ENCODE measurements at regions not wholly inside any gene's neighbourhood (a gene's known extent, or its start where the extent isn't known, plus 50 kb on each side); places are given as distances from the start of the nearest gene placed in this dataset.

- H3K27me3 ChIP-seq (ENCODE audit: control insufficient read depth in 3 of 3, insufficient read depth in 3 of 3, low read length in 2 of 3), result no peaks in the 10 kb centered on the region
- H3K4me3 ChIP-seq, result no peak overlapping the region
- ATAC-seq (ENCODE audit: insufficient read depth, low FRiP score), result no peak
- no peaks in the 10 kb centered on the region for H3K4me1 ChIP-seq (ENCODE audit: control insufficient read depth in 5 of 5, insufficient read depth in 5 of 5, low read length in 5 of 5)
- DNase-seq, result no peak
- no peaks in the 10 kb centered on the region for H3K9me3 ChIP-seq (ENCODE audit: control insufficient read depth in 4 of 4, insufficient read depth in 3 of 4, low read length in 3 of 4)
- 90 to 93% methylated on average over 3 of the region's 3 CpGs for WGBS, 2 donors
- H3K27ac ChIP-seq (ENCODE audit: low read depth in 1 of 2, low read length in 1 of 2), result no peak overlapping the region
- TF ChIP-seq CTCF (IDR thresholded peaks at IDR 0.05; ENCODE audit: control extremely low read depth, extremely low read depth), result no peak
- H3K36me3 ChIP-seq (ENCODE audit: control insufficient read depth in 4 of 4, insufficient read depth in 4 of 4, low read length in 4 of 4), result no peaks in the 10 kb centered on the region
- H3K9ac ChIP-seq (ENCODE audit: insufficient read depth in 1 of 2, low read length in 2 of 2), result no peak overlapping the region
Measured at GRCh38 chr1:199357599-199357998, 669.9 kb upstream of the NR5A2 start.

- no peak for TF ChIP-seq CTCF (IDR thresholded peaks at IDR 0.05; ENCODE audit: control extremely low read depth, extremely low read depth)
- no peaks in the 10 kb centered on the region for H3K36me3 ChIP-seq (ENCODE audit: control insufficient read depth in 4 of 4, insufficient read depth in 4 of 4, low read length in 4 of 4)
- ATAC-seq (ENCODE audit: insufficient read depth, low FRiP score) (no peak), DNase-seq (no peak)
- H3K9me3 ChIP-seq (ENCODE audit: control insufficient read depth in 4 of 4, insufficient read depth in 3 of 4, low read length in 3 of 4), result no peaks in the 10 kb centered on the region
- no peak overlapping the region for H3K4me3 ChIP-seq
- 94 to 95% methylated on average over 1 of the region's 1 CpG for WGBS, 2 donors
- no peaks in the 10 kb centered on the region for H3K27me3 ChIP-seq (ENCODE audit: control insufficient read depth in 3 of 3, insufficient read depth in 3 of 3, low read length in 2 of 3)
- H3K9ac ChIP-seq (ENCODE audit: insufficient read depth in 1 of 2, low read length in 2 of 2), result no peak overlapping the region
- H3K4me1 ChIP-seq (ENCODE audit: control insufficient read depth in 5 of 5, insufficient read depth in 5 of 5, low read length in 5 of 5), result no peaks in the 10 kb centered on the region
- H3K27ac ChIP-seq (ENCODE audit: low read depth in 1 of 2, low read length in 1 of 2), result no peak overlapping the region
Measured at GRCh38 chr1:199362996-199363395, 664.5 kb upstream of the NR5A2 start.

GRCh38 chr1:199373139-199373538 is 654.4 kb upstream of the NR5A2 start:
- Histone ChIP-seq H3K27me3 (ENCODE audit: control insufficient read depth in 3 of 3, insufficient read depth in 3 of 3, low read length in 2 of 3) (no peaks in the 10 kb centered on the region), H3K36me3 (ENCODE audit: control insufficient read depth in 4 of 4, insufficient read depth in 4 of 4, low read length in 4 of 4) (no peaks in the 10 kb centered on the region), H3K27ac (ENCODE audit: low read depth in 1 of 2, low read length in 1 of 2) (no peak overlapping the region), H3K4me3 (no peak overlapping the region), H3K4me1 (ENCODE audit: control insufficient read depth in 5 of 5, insufficient read depth in 5 of 5, low read length in 5 of 5) (no peaks in the 10 kb centered on the region), H3K9me3 (ENCODE audit: control insufficient read depth in 4 of 4, insufficient read depth in 3 of 4, low read length in 3 of 4) (peaks cover 0 to 3% (median 0%) of the 10 kb centered on the region in 4 donors), H3K9ac (ENCODE audit: insufficient read depth in 1 of 2, low read length in 2 of 2) (no peak overlapping the region)
- no peak for DNase-seq
- WGBS, 2 donors, result 60 to 81% methylated on average over 2 of the region's 2 CpGs
- no peak for TF ChIP-seq CTCF (IDR thresholded peaks at IDR 0.05; ENCODE audit: control extremely low read depth, extremely low read depth)
- ATAC-seq (ENCODE audit: insufficient read depth, low FRiP score), result no peak

GRCh38 chr1:199377211-199377610 is 650.3 kb upstream of the NR5A2 start:
- no peak overlapping the region for H3K4me3 ChIP-seq
- H3K36me3 ChIP-seq (ENCODE audit: control insufficient read depth in 4 of 4, insufficient read depth in 4 of 4, low read length in 4 of 4), result no peaks in the 10 kb centered on the region
- WGBS, 2 donors, result 91 to 94% methylated on average over 1 of the region's 1 CpG
- TF ChIP-seq CTCF (IDR thresholded peaks at IDR 0.05; ENCODE audit: control extremely low read depth, extremely low read depth), result no peak
- peaks cover 0 to 3% (median 0%) of the 10 kb centered on the region in 4 donors for H3K9me3 ChIP-seq (ENCODE audit: control insufficient read depth in 4 of 4, insufficient read depth in 3 of 4, low read length in 3 of 4)
- no peak overlapping the region for H3K27ac ChIP-seq (ENCODE audit: low read depth in 1 of 2, low read length in 1 of 2)
- DNase-seq (no peak), ATAC-seq (ENCODE audit: insufficient read depth, low FRiP score) (no peak)
- H3K4me1 ChIP-seq (ENCODE audit: control insufficient read depth in 5 of 5, insufficient read depth in 5 of 5, low read length in 5 of 5), result no peaks in the 10 kb centered on the region
- no peaks in the 10 kb centered on the region for H3K27me3 ChIP-seq (ENCODE audit: control insufficient read depth in 3 of 3, insufficient read depth in 3 of 3, low read length in 2 of 3)
- H3K9ac ChIP-seq (ENCODE audit: insufficient read depth in 1 of 2, low read length in 2 of 2), result no peak overlapping the region

All from lung (tissue), 11 donors.